C4-2B (cell line): ENCODE measurements at regions not wholly inside any gene's neighbourhood (a gene's known extent, or its start where the extent isn't known, plus 50 kb on each side); places are given as distances from the start of the nearest gene placed in this dataset.

ENCODE experiments used
- ZFX ChIP-seq: fragments of 450-650 bp; IDR thresholded peaks from 2 replicates; pipeline ENCODE4 v1.6.1; 2017
- TF ChIP-seq, protein P1 (sequence below): fragments of 450-650 bp; conservative IDR thresholded peaks from 2 replicates; pipeline ENCODE4 v1.5.1; 2017; ENCODE audit warnings: mild to moderate bottlenecking

DNA sequence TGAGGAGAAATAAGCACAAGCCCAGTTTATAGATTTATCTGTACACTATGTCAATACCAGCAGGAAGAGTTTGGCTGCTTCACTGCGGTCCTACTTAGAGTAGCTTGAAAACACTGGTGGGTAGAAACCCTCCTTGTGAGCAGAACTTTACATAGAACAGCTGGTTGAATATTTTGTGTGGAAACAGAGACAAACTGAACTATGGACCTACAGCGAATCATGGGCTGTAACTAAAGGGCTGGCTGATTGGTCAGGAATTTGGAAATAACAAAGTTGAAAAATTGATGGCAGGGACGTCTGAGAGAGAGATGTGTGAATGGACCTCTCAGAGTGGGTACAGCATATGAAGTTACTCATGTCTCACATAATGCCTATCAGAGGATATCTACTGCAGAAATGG is 392.5 kb downstream of the MAN2A1 start:
- TF ChIP-seq, protein P1, sequence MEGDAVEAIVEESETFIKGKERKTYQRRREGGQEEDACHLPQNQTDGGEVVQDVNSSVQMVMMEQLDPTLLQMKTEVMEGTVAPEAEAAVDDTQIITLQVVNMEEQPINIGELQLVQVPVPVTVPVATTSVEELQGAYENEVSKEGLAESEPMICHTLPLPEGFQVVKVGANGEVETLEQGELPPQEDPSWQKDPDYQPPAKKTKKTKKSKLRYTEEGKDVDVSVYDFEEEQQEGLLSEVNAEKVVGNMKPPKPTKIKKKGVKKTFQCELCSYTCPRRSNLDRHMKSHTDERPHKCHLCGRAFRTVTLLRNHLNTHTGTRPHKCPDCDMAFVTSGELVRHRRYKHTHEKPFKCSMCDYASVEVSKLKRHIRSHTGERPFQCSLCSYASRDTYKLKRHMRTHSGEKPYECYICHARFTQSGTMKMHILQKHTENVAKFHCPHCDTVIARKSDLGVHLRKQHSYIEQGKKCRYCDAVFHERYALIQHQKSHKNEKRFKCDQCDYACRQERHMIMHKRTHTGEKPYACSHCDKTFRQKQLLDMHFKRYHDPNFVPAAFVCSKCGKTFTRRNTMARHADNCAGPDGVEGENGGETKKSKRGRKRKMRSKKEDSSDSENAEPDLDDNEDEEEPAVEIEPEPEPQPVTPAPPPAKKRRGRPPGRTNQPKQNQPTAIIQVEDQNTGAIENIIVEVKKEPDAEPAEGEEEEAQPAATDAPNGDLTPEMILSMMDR, result no peak
- TF ChIP-seq ZFX, result no peak
